ENCODE measurements at regions not wholly inside any gene's neighbourhood (a gene's known extent, or its start where the extent isn't known, plus 50 kb on each side); places are given as distances from the start of the nearest gene placed in this dataset.

GRCh38 chr15:25176616-25176923 is 221.8 kb downstream of the SNRPN start:
- no peak for TF ChIP-seq CTCF (IDR thresholded peaks at IDR 0.05; ENCODE audit: low read depth, low read length)
- TF ChIP-seq EZH2phosphoT487 (IDR thresholded peaks at IDR 0.05; ENCODE audit: low read depth): no peak

Measured in OCI-LY3 (cell line).